Right cardiac atrium (tissue), 5 donors: ENCODE measurements at regions not wholly inside any gene's neighbourhood (a gene's known extent, or its start where the extent isn't known, plus 50 kb on each side); places are given as distances from the start of the nearest gene placed in this dataset.

Experiments used
- ATAC-seq, 2 donors: fragments of 200-7000 bp; cut with Tn5 transposase; one replicate each; pipeline versions ENCODE4 v1.8.0 to v1.9.1; 2020; ENCODE audit warnings: moderate library complexity in 2 of 2, mild to moderate bottlenecking in 1 of 2
- DNase-seq, 3 donors: peaks; one replicate each; pipeline ENCODE4 v3.0.0-alpha.2; 2020
- H3K27ac ChIP-seq: one replicate; pipeline ENCODE4 v1.5.1; 2013; ENCODE audit warnings: mild to moderate bottlenecking, low read length, control low read depth, moderate library complexity
- H3K27me3 ChIP-seq: one replicate; pipeline ENCODE4 v1.6.1; 2013; ENCODE audit not compliant: control insufficient read depth, insufficient read depth
- H3K4me1 ChIP-seq: one replicate; pipeline ENCODE4 v1.6.1; 2013; ENCODE audit warnings: low read length; ENCODE audit not compliant: control insufficient read depth, insufficient read depth
- H3K4me3 ChIP-seq: one replicate; pipeline ENCODE4 v1.5.1; 2013; ENCODE audit warnings: low read length, control low read depth
- H3K9me3 ChIP-seq: one replicate; pipeline ENCODE4 v1.6.1; 2013; ENCODE audit warnings: low read length; ENCODE audit not compliant: control insufficient read depth
- WGBS: extraction: QIAGEN DNeasy Blood & Tissue Kit; methylation state at CpG from one replicate; pipeline ENCODE4 v1.1.7; 2013; 5-methylcytosine and 5-hydroxymethylcytosine counted together
- intact Hi-C, 4 donors: fragments of 100-400 bp; cut with DNase I; formaldehyde crosslinking; loops; one replicate each; pipeline versions ENCODE4 v1.11.0 to v1.14.0; 2022 to 2023
- donor health status: healthy with polysubstance abuse.
- donor health status: DM: no; HTN: yes; CAD: no.
- donor health status: DM: no; HTN: no; CAD: no.
- donor health status: DM: no; HTN: yes; CAD: no; lungs with severe emphysema.
- donor health status: DM: yes; HTN: yes; CAD: no.

DNA sequence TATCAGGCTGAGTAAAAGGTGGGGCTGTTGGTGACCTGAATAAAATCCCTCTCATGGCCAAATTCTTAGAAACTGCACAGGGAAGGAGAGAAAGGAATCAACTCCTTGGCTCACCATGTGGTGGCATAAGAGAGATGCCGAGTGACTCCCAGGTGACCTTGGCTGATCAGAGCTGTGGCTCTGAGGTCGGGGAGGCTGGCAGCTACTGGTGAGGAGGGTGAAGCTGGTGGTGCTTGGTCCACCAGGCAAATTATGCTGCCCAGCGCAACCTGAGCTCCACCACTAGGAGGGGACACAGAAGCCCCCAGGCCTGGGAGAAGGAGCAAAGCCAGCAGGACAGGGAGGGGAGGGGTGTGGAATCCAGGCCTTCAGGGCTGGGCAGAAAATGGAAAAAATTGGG, 111.2 kb upstream of the IL12B start:
- H3K4me3 ChIP-seq = no peak overlapping the region
- no peaks in the 10 kb centered on the region for H3K9me3 ChIP-seq
- ATAC-seq = peak; percentile 63 to 78
- no peaks in the 10 kb centered on the region for H3K27me3 ChIP-seq
- DNase-seq = peak in 2 of 3 donors; percentile 53 to 62
- 55% methylated on average over 3 of the region's 3 CpGs for WGBS
- H3K4me1 ChIP-seq = no peaks in the 10 kb centered on the region
- peak overlapping the region; percentile 60 for H3K27ac ChIP-seq
- intact Hi-C loops = loop anchor here in 3 of 4 donors (5.0 to 10.0 kb wide), 4 partner anchors 473 to 546 kb away; partner anchors contain the start of gene ADRA1B (in 1 of the 3)

DNA sequence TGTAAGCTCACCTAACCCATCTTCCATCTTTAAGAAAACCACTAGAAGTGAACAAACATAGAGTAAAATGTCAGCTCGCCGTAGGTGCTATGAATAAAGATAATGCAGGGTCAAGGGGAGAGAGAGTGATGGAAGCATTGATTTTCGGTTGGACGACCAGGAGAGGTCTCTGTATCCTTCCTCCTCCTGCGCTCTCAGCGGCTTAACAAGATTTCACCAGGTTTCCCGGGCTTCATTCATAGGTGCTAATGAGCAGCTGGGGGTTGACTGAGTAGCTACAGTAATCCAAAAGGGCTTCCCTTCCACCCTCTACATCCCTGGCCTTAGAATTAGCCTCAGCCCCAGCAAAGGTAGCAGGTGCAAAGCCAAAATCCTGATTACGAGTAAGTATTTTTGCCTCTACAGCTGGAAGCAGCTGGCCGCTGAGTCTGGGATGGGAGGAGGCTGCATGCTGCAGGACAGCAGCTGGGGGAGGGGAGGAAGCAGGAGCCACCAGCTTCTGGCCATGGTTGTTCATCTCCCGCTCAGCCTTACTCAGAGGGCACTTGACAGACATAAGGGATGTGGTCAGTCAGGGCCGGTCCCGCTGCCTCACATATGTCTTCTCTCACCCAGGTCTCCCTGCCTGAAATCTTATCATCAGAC, 112.0 kb upstream of the IL12B start:
- H3K9me3 ChIP-seq = no peaks in the 10 kb centered on the region
- intact Hi-C loops = loop anchor here in 3 of 4 donors (5.0 to 10.0 kb wide), 4 partner anchors 472 to 545 kb away; partner anchors contain the start of gene ADRA1B (in 1 of the 3)
- no peaks in the 10 kb centered on the region for H3K27me3 ChIP-seq
- H3K27ac ChIP-seq = no peak overlapping the region
- WGBS = 48% methylated on average over 12 of the region's 12 CpGs
- ATAC-seq (peak in 1 of 2 donors; percentile 40), DNase-seq (peak; percentile 31 to 69 (median 54))
- no peak overlapping the region for H3K4me3 ChIP-seq
- H3K4me1 ChIP-seq = no peaks in the 10 kb centered on the region

DNA sequence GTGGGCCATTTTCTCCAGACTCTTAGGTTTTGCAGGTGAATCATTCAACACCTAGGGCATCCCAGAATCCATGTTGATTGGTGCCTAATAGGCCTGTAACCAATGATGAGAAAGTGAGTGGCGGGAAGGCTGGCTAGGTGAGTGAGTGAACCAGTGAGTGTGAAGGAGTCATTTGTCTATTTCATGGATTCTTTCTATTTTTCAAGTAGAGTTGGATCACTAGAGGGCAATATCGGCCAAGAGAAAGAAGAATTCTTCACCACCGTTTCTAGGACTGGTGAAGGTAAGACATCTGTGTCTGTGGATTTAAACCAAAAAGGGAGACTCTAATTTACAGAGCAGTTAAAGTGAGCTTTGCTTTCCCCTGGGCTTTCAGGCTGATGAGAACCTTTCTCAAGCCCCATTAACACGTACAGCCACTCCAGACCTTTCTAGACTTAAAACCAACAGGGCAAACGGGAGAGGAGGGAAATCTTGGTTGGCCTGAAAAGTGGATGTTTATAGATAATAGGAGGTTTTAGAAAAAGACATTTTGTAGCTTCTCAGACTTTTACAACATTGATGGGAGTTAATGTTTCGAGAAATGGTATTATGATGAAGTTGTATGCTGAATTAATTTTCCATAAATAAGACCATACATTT, 114.3 kb upstream of the IL12B start:
- ATAC-seq (no peak), DNase-seq (no peak)
- Histone ChIP-seq H3K4me3 (no peak overlapping the region), H3K27ac (no peak overlapping the region), H3K27me3 (no peaks in the 10 kb centered on the region), H3K9me3 (no peaks in the 10 kb centered on the region), H3K4me1 (no peaks in the 10 kb centered on the region)
- 49% methylated on average over 6 of the region's 6 CpGs for WGBS
- intact Hi-C loops = loop anchor here in 3 of 4 donors (5.0 to 10.0 kb wide), 5 partner anchors 68 to 543 kb away; partner anchors contain the start of gene ADRA1B (in 1 of the 3)

DNA sequence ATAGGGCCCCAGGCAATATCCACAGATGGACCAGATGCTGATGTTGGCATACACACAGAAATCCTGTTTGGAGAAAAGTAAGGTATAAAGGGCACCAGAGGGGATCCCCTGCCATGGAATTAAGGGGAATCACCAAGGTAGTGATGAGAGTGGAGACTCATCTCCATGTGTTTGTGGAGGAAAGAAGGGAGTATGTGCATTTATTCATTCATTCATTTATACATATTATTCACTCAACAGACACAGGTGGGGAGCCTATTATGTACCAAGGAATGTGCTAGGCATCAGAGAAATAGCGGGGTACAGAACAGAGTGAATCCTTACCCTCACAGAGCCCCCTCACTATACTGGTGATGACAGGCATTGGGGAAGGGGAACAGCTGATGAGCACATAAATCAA, 116.8 kb upstream of the IL12B start:
- H3K27ac ChIP-seq = no peak overlapping the region
- ATAC-seq (no peak), DNase-seq (no peak)
- H3K4me3 ChIP-seq = no peak overlapping the region
- no peaks in the 10 kb centered on the region for H3K9me3 ChIP-seq
- no peaks in the 10 kb centered on the region for H3K27me3 ChIP-seq
- intact Hi-C loops = loop anchor here in 3 of 4 donors (5.0 to 10.0 kb wide), 4 partner anchors 65 to 538 kb away; partner anchors contain the start of gene ADRA1B (in 1 of the 3)
- peaks cover 6% of the 10 kb centered on the region for H3K4me1 ChIP-seq
- WGBS = 92% methylated on average over 1 of the region's 1 CpG

DNA sequence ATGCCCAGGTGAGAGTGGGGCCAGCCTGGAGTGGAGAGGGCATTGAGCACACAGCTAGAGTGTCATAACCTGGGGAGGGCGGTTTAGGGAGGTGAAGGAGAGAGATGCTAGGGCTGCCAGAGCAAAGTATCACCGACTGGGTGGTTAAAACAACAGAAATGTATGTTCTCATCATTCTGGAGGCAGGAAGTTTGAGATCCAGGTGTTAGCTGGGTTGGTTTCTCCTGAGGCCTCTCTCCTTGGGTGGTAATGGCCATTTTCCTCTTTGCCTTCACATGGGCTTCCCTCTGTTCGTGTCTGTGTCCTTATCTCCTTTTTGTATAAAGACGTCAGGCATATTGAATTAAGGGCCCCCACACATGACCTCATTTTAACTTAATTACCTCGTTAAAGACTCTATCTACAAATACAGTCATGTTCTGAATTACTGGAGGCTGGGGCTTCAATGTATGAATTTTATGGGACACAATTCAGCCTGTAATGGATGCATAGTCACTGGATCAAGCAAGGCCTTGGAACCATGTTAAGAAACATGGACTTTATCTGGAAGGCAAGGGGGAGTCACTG, 118.6 kb upstream of the IL12B start:
- Histone ChIP-seq H3K27ac (no peak overlapping the region), H3K4me1 (peaks cover 6% of the 10 kb centered on the region), H3K27me3 (no peaks in the 10 kb centered on the region), H3K9me3 (no peaks in the 10 kb centered on the region), H3K4me3 (no peak overlapping the region)
- DNase-seq (no peak), ATAC-seq (no peak)
- WGBS = 77% methylated on average over 5 of the region's 5 CpGs
- intact Hi-C loops = loop anchor here in 3 of 4 donors (5.0 to 10.0 kb wide), 4 partner anchors 63 to 536 kb away; partner anchors contain the start of gene ADRA1B (in 1 of the 3)

DNA sequence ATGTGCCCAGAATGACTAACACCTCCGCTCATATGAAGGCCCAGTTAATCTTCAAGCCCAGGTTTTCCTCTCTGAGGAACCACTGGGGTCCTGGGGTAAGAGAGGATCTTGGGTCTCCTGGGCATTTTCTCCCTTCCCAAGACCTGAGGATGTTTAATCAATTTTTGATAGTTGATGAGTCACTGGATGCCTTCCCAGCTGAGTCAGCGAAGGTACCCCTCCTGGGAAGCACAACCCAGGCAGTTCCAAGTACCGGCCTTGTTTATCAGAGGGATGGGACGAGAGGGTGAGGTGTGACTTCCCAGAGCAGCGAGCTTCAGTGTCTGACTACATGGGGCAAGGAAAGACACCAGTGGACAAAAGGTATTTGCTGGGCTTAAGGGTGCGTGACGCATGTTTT, 119.6 kb upstream of the IL12B start:
- H3K4me3 ChIP-seq = no peak overlapping the region
- no peak overlapping the region for H3K27ac ChIP-seq
- intact Hi-C loops = loop anchor here in 3 of 4 donors (5.0 to 10.0 kb wide), 5 partner anchors 55 to 535 kb away; partner anchors contain the start of gene ADRA1B (in 1 of the 3)
- peaks cover 6% of the 10 kb centered on the region for H3K4me1 ChIP-seq
- no peaks in the 10 kb centered on the region for H3K27me3 ChIP-seq
- WGBS = 80% methylated on average over 7 of the region's 7 CpGs
- H3K9me3 ChIP-seq = no peaks in the 10 kb centered on the region
- DNase-seq (no peak), ATAC-seq (no peak)

DNA sequence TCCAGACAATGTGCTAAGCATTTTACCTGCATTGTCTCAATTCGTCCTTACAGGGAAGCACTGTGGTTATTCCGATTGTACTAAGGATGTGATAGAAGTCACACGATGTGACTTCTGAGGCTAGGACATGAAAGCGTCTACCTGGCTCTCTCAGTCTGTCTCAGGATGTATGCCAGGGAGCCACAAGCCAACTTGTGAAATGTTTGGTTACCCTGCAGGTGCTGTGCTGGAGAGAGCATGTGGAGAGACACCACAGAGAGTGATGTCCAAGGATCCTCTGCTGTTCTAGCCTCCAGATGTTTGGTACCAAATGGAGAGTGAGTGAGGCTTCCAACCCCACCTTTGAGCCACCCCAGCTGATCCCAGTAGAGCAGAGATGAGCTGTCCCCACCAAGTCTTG, 120.1 kb upstream of the IL12B start:
- WGBS = 79% methylated on average over 4 of the region's 4 CpGs
- Histone ChIP-seq H3K27me3 (no peaks in the 10 kb centered on the region), H3K9me3 (no peaks in the 10 kb centered on the region), H3K4me1 (peaks cover 6% of the 10 kb centered on the region), H3K4me3 (no peak overlapping the region), H3K27ac (peak overlapping the region; percentile 32)
- DNase-seq (no peak), ATAC-seq (no peak)
- intact Hi-C loops = loop anchor here in 1 of 4 donors (10.0 kb wide), 1 partner anchor 54 kb away; no protein-coding TSS in a partner anchor

DNA sequence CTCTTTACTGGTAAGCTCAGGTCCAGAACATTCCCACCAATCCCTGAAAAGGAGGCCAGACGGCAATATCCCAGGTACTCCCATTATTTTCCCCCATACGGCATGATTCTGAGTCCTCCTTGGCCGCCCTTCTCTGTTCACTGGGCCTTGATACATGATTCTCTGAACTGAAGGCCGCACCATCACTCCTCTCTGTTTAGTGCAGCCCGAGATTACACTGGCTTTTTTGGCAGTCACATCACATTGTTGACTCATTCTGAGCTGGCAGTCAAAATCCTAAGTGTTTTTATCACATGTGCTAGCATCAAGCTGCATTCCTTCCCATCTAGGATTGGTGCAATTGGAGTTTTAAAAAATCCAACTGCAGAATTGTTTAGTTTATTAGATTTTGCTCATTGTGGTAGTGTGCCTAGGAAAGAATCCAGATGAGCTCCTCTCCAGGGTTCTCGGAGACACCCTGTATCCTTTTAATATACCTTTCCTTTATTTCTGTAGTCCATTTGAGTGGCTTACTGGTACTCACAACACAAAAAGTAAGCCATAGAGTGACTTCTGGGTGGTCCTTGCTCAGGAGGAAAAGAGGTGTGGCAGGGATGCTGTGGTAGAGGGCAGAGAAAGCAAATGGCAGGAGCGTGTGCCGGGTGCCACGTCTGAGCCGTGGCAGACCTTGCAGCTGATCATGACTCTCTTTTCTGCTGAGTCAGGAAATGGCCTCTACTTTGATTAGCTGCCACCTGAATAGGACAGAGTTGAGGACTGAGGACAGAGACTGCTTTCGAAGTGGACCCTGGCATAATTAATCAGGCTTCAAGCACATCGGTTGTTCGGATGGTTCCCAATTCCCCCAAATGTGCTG, 121.1 kb upstream of the IL12B start:
- no peaks in the 10 kb centered on the region for H3K27me3 ChIP-seq
- H3K4me1 ChIP-seq = peaks cover 6% of the 10 kb centered on the region
- whole genome bisulfite sequencing = 54% methylated on average over 13 of the region's 13 CpGs
- H3K4me3 ChIP-seq = no peak overlapping the region
- H3K27ac ChIP-seq = peak overlapping the region; percentile 92
- no peaks in the 10 kb centered on the region for H3K9me3 ChIP-seq
- intact Hi-C loops = loop anchor here in 1 of 4 donors (10.0 kb wide), 1 partner anchor 53 kb away; no protein-coding TSS in a partner anchor
- DNase-seq (peak; percentile 39 to 72 (median 65)), ATAC-seq (peak; percentile 95 to 96)

DNA sequence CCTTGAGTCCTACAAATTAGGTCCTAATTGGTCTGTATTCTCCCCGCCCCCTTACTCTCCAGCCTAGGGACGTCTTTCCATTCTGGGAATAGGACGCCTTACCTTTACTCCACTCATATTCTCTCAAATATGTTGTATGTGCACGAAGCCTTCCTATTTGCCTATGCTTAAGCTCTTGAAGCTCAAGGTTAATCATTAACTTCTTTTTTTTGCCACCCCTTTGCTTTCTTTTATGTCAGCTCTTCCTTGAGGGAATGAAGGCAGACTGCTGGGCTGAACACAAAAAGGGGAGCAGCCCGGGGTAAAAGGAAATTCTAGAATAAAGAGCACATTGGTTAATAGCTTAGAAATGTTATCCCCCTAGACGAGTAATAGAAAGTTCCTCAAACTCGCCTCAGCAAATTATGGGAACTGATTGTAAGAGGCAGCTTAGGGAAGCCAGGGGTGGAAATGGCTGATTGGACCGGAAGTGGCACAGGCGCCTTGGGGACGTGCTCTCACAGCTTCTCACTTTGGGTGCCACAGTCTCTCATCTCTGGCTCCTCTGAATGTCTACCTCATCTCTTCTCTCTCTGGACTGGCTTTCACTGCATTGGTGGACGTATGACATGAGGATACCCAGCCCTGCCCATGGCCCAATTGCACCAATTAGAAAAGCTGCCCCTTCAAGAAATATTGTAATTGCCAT, 122.3 kb upstream of the IL12B start:
- intact Hi-C loops = loop anchor here in 1 of 4 donors (10.0 kb wide), 1 partner anchor 52 kb away; no protein-coding TSS in a partner anchor
- ATAC-seq = no peak
- H3K27ac ChIP-seq = no peak overlapping the region

DNA sequence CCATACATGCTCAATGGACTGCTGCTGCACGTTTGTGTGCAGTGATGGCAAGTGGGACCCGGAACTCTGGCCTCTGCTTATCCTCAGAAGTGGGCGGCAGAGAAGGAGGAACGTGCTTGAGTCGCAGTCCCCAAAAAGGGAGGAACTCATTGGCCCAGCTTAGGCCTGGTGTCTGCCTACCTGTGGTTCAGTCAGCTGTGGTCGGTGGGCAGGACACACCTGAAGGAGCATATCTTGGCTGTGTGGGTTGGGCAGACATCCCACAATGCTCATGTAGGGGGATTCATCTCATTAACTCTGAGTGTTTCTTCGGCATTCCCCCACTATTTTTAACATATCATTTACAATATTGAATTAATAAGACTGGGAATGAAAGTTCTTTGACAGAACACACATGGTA, 122.9 kb upstream of the IL12B start:
- DNase-seq (no peak), ATAC-seq (no peak)
- peaks cover 6% of the 10 kb centered on the region for H3K4me1 ChIP-seq
- no peaks in the 10 kb centered on the region for H3K27me3 ChIP-seq
- no peak overlapping the region for H3K4me3 ChIP-seq
- intact Hi-C loops = loop anchor here in 1 of 4 donors (10.0 kb wide), 1 partner anchor 52 kb away; no protein-coding TSS in a partner anchor
- no peaks in the 10 kb centered on the region for H3K9me3 ChIP-seq
- WGBS = 83% methylated on average over 7 of the region's 7 CpGs
- no peak overlapping the region for H3K27ac ChIP-seq

More for the DNA sequence above, 122.3 kb upstream of the IL12B start:
- Histone ChIP-seq H3K4me1 (peaks cover 6% of the 10 kb centered on the region), H3K27me3 (no peaks in the 10 kb centered on the region), H3K4me3 (no peak overlapping the region), H3K9me3 (no peaks in the 10 kb centered on the region)
- 82% methylated on average over 11 of the region's 11 CpGs for WGBS
- DNase-seq = no peak
